Right atrium auricular region (tissue), 2 donors: ENCODE measurements at regions not wholly inside any gene's neighbourhood (a gene's known extent, or its start where the extent isn't known, plus 50 kb on each side); places are given as distances from the start of the nearest gene placed in this dataset.

ENCODE experiments used
- DNase-seq: peaks from one replicate; pipeline ENCODE4 v3.0.0-alpha.2; 2019; ENCODE audit warnings: low spot score
- H3K27ac ChIP-seq, 2 donors: fragments of 200-600 bp; sonication (generic); 1 replicate in 1 of 2; 2 replicates in 1 of 2; pipeline ENCODE4 v1.5.1; 2016 to 2019
- H3K27me3 ChIP-seq, 2 donors: fragments of 200-600 bp; sonication (generic); one replicate each; pipeline versions ENCODE4 v1.5.1 to v1.6.0; 2017 to 2019
- H3K36me3 ChIP-seq: fragments of 200-600 bp; sonication (generic); one replicate; pipeline ENCODE4 v1.5.1; 2016
- H3K4me1 ChIP-seq, 2 donors: fragments of 200-600 bp; sonication (generic); one replicate each; pipeline versions ENCODE4 v1.5.1 to v1.6.0; 2017 to 2019
- H3K4me3 ChIP-seq, 2 donors: fragments of 200-600 bp; sonication (generic); 1 replicate in 1 of 2; 2 replicates in 1 of 2; pipeline ENCODE4 v1.5.1; 2017 to 2019; ENCODE audit warnings: mild to moderate bottlenecking in 1 of 2, moderate library complexity in 1 of 2
- H3K9me3 ChIP-seq, 2 donors: fragments of 200-600 bp; sonication (generic); one replicate each; pipeline ENCODE4 v1.5.1; 2019
- CTCF ChIP-seq, 2 donors: fragments of 200-600 bp; sonication (generic); IDR thresholded peaks; one replicate each; pipeline ENCODE4 v1.5.1; 2019; ENCODE audit warnings: antibody characterized with exemption in 2 of 2

- no peak overlapping the region for H3K27ac ChIP-seq
- no peak overlapping the region for H3K4me3 ChIP-seq
- H3K9me3 ChIP-seq, result no peaks in the 10 kb centered on the region
- DNase-seq, result no peak
- H3K36me3 ChIP-seq, result no peaks in the 10 kb centered on the region
- no peak for TF ChIP-seq CTCF (IDR thresholded peaks at IDR 0.05)
- no peaks in the 10 kb centered on the region for H3K27me3 ChIP-seq
- H3K4me1 ChIP-seq, result no peaks in the 10 kb centered on the region
Observed at GRCh38 chr3:159513867-159514380, 474.7 kb upstream of the IL12A start.

GRCh38 chr3:159517105-159517504 lies 471.5 kb upstream of the IL12A start:
- H3K4me3 ChIP-seq, result no peak overlapping the region
- DNase-seq, result no peak
- no peaks in the 10 kb centered on the region for H3K36me3 ChIP-seq
- H3K27ac ChIP-seq, result no peak overlapping the region
- H3K9me3 ChIP-seq, result no peaks in the 10 kb centered on the region
- H3K4me1 ChIP-seq, result no peaks in the 10 kb centered on the region
- H3K27me3 ChIP-seq, result no peaks in the 10 kb centered on the region
- no peak for TF ChIP-seq CTCF (IDR thresholded peaks at IDR 0.05)

- TF ChIP-seq CTCF (IDR thresholded peaks at IDR 0.05), result no peak
- Histone ChIP-seq H3K36me3 (no peaks in the 10 kb centered on the region), H3K27me3 (no peaks in the 10 kb centered on the region), H3K4me1 (no peaks in the 10 kb centered on the region), H3K9me3 (no peaks in the 10 kb centered on the region), H3K4me3 (no peak overlapping the region), H3K27ac (no peak overlapping the region)
- no peak for DNase-seq
Observed at GRCh38 chr3:159520638-159521037, 468.0 kb upstream of the IL12A start.

- no peak overlapping the region for H3K4me3 ChIP-seq
- H3K27ac ChIP-seq, result no peak overlapping the region
- DNase-seq, result no peak
- no peaks in the 10 kb centered on the region for H3K4me1 ChIP-seq
- no peak for TF ChIP-seq CTCF (IDR thresholded peaks at IDR 0.05)
- H3K9me3 ChIP-seq, result no peaks in the 10 kb centered on the region
- no peaks in the 10 kb centered on the region for H3K27me3 ChIP-seq
- H3K36me3 ChIP-seq, result no peaks in the 10 kb centered on the region
Observed at GRCh38 chr3:159522276-159522675, 466.4 kb upstream of the IL12A start.

GRCh38 chr3:159528251-159528895 lies 460.3 kb upstream of the IL12A start:
- DNase-seq, result no peak
- Histone ChIP-seq H3K36me3 (no peaks in the 10 kb centered on the region), H3K4me1 (no peaks in the 10 kb centered on the region), H3K4me3 (no peak overlapping the region), H3K27ac (no peak overlapping the region), H3K27me3 (no peaks in the 10 kb centered on the region), H3K9me3 (no peaks in the 10 kb centered on the region)
- no peak for TF ChIP-seq CTCF (IDR thresholded peaks at IDR 0.05)

- no peak for DNase-seq
- Histone ChIP-seq H3K9me3 (no peaks in the 10 kb centered on the region), H3K36me3 (no peaks in the 10 kb centered on the region), H3K27ac (no peak overlapping the region), H3K4me3 (no peak overlapping the region), H3K27me3 (no peaks in the 10 kb centered on the region), H3K4me1 (no peaks in the 10 kb centered on the region)
- TF ChIP-seq CTCF (IDR thresholded peaks at IDR 0.05), result no peak
Observed at GRCh38 chr3:159532577-159532976, 456.1 kb upstream of the IL12A start.
